Transverse colon (tissue), 3 donors: ENCODE measurements at regions not wholly inside any gene's neighbourhood (a gene's known extent, or its start where the extent isn't known, plus 50 kb on each side); places are given as distances from the start of the nearest gene placed in this dataset.

Experiments
- CTCF ChIP-seq, 5 experiments: fragments of 200-600 bp in 3 of 5; fragments of 450-650 bp in 2 of 5; sonication (generic) in 3 of 5; IDR thresholded peaks; 1 replicate in 2 of 5; 2 replicates in 3 of 5; pipeline ENCODE4 v1.5.1; 2016 to 2017; ENCODE audit warnings: antibody characterized with exemption in 5 of 5, inconsistent platforms in 3 of 5, mild to moderate bottlenecking in 2 of 5, moderate library complexity in 1 of 5
- EP300 ChIP-seq: sonication (generic); formaldehyde crosslinking; IDR thresholded peaks from one replicate; pipeline ENCODE4 v1.6.1; 2017; ENCODE audit warnings: antibody characterized with exemption, low read depth

DNA sequence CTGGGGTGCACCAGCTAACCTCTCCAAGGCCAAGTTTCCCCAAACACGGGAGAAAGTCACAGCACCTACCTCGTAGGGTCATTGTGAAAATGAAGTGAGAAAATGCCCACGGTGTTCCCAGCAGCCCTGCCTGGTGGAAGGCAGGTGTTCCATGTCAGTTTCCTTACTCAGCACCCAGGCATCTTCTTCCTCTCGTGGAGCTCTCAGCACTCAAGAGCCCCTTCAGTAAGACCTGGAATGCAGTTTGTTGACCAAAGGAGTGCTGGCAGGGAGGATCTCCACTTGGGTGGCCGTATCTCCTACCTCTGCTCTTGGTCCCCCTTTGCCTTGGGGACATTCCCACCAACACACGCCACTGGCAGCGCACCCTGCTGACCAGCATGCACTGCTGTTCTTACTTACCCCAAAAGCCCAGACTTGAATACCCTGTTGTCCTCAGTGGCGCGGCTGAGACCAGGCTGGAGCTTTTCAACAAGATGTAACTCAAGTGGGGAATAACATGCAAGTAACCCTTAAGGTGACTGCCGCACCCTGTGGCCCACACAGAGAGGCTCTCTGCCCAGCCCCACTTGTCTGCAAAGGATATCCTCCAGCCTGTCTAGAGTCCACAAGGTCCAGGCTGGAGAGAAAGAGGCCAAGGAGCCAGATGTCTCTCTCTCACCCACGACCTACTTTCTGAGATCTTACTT, 201.2 kb upstream of the TMEM45B start:
- TF ChIP-seq EP300 (no peak), CTCF (IDR thresholded peaks at IDR 0.05) (no peak)
